ENCODE measurements at regions not wholly inside any gene's neighbourhood (a gene's known extent, or its start where the extent isn't known, plus 50 kb on each side); places are given as distances from the start of the nearest gene placed in this dataset.

GRCh38 chr12:114868995-114869834 is 185.2 kb upstream of the TBX3 start:
- H3K4me3 ChIP-seq (ENCODE audit: low read depth, low read length), result no peak overlapping the region
- TF ChIP-seq MYC (IDR thresholded peaks at IDR 0.05; ENCODE audit: low read depth, low read length) (no peak), POLR2A (IDR thresholded peaks at IDR 0.05; ENCODE audit: extremely low read depth, insufficient read length) (no peak), MAX (IDR thresholded peaks at IDR 0.05; ENCODE audit: low read depth, low read length) (no peak), CTCF (IDR thresholded peaks at IDR 0.05; ENCODE audit: low read depth, low read length) (no peak)
- DNase-seq (ENCODE audit: low read depth), result no peak

GRCh38 chr12:114866331-114866730 is 182.4 kb upstream of the TBX3 start:
- DNase-seq (ENCODE audit: low read depth), result no peak
- no peak overlapping the region for H3K4me3 ChIP-seq (ENCODE audit: low read depth, low read length)
- TF ChIP-seq POLR2A (IDR thresholded peaks at IDR 0.05; ENCODE audit: extremely low read depth, insufficient read length), result no peak
- no peak for TF ChIP-seq CTCF (IDR thresholded peaks at IDR 0.05; ENCODE audit: low read depth, low read length)
- TF ChIP-seq MYC (IDR thresholded peaks at IDR 0.05; ENCODE audit: low read depth, low read length), result no peak
- TF ChIP-seq MAX (IDR thresholded peaks at IDR 0.05; ENCODE audit: low read depth, low read length), result no peak

- DNase-seq (ENCODE audit: low read depth), result no peak
- H3K4me3 ChIP-seq (ENCODE audit: low read depth, low read length), result no peak overlapping the region
- TF ChIP-seq MAX (IDR thresholded peaks at IDR 0.05; ENCODE audit: low read depth, low read length), result no peak
- TF ChIP-seq POLR2A (IDR thresholded peaks at IDR 0.05; ENCODE audit: extremely low read depth, insufficient read length), result no peak
- TF ChIP-seq CTCF (IDR thresholded peaks at IDR 0.05; ENCODE audit: low read depth, low read length), result no peak
- TF ChIP-seq MYC (IDR thresholded peaks at IDR 0.05; ENCODE audit: low read depth, low read length), result no peak
Observed at GRCh38 chr12:114864837-114865551, 181.0 kb upstream of the TBX3 start.

GRCh38 chr12:114863911-114864310 is 179.9 kb upstream of the TBX3 start:
- no peak overlapping the region for H3K4me3 ChIP-seq (ENCODE audit: low read depth, low read length)
- TF ChIP-seq MYC (IDR thresholded peaks at IDR 0.05; ENCODE audit: low read depth, low read length), result no peak
- TF ChIP-seq CTCF (IDR thresholded peaks at IDR 0.05; ENCODE audit: low read depth, low read length), result no peak
- TF ChIP-seq MAX (IDR thresholded peaks at IDR 0.05; ENCODE audit: low read depth, low read length), result no peak
- TF ChIP-seq POLR2A (IDR thresholded peaks at IDR 0.05; ENCODE audit: extremely low read depth, insufficient read length), result no peak
- DNase-seq (ENCODE audit: low read depth), result no peak

GRCh38 chr12:114860969-114861368 is 177.0 kb upstream of the TBX3 start:
- H3K4me3 ChIP-seq (ENCODE audit: low read depth, low read length), result no peak overlapping the region
- TF ChIP-seq MYC (IDR thresholded peaks at IDR 0.05; ENCODE audit: low read depth, low read length), result no peak
- no peak for TF ChIP-seq CTCF (IDR thresholded peaks at IDR 0.05; ENCODE audit: low read depth, low read length)
- TF ChIP-seq POLR2A (IDR thresholded peaks at IDR 0.05; ENCODE audit: extremely low read depth, insufficient read length), result no peak
- TF ChIP-seq MAX (IDR thresholded peaks at IDR 0.05; ENCODE audit: low read depth, low read length), result no peak
- no peak for DNase-seq (ENCODE audit: low read depth)
